ENCODE measurements at regions not wholly inside any gene's neighbourhood (a gene's known extent, or its start where the extent isn't known, plus 50 kb on each side); places are given as distances from the start of the nearest gene placed in this dataset.

GRCh38 chr2:150127346-150127990 lies 360.0 kb downstream of the RND3 start:
- WGBS (ENCODE audit: insufficient coverage, low lambda C conversion rate): no CpG with 5 or more reads among the region's 6 CpGs
- Histone ChIP-seq H3K4me3 (ENCODE audit: low read length) (no peak overlapping the region), H3K4me1 (ENCODE audit: control insufficient read depth, insufficient read depth, low read length) (peaks cover 8% of the 10 kb centered on the region), H3K36me3 (ENCODE audit: control insufficient read depth, insufficient read depth, low read length) (no peaks in the 10 kb centered on the region), H3K27me3 (ENCODE audit: control insufficient read depth, insufficient read depth, low read length) (no peaks in the 10 kb centered on the region), H3K27ac (ENCODE audit: low read length) (no peak overlapping the region), H3K9me3 (ENCODE audit: control insufficient read depth, low read depth, low read length) (no peaks in the 10 kb centered on the region)
- peak in 1 of 2 donors; percentile 41 for DNase-seq

- H3K36me3 ChIP-seq (ENCODE audit: control insufficient read depth, insufficient read depth, low read length): no peaks in the 10 kb centered on the region
- DNase-seq: no peak
- H3K27ac ChIP-seq (ENCODE audit: low read length): no peak overlapping the region
- peaks cover 8% of the 10 kb centered on the region for H3K4me1 ChIP-seq (ENCODE audit: control insufficient read depth, insufficient read depth, low read length)
- WGBS (ENCODE audit: insufficient coverage, low lambda C conversion rate): 100% methylated on average over 1 of the region's 2 CpGs
- no peak overlapping the region for H3K4me3 ChIP-seq (ENCODE audit: low read length)
- no peaks in the 10 kb centered on the region for H3K27me3 ChIP-seq (ENCODE audit: control insufficient read depth, insufficient read depth, low read length)
- H3K9me3 ChIP-seq (ENCODE audit: control insufficient read depth, low read depth, low read length): no peaks in the 10 kb centered on the region
Measured at GRCh38 chr2:150126839-150127238, 360.6 kb downstream of the RND3 start.

- Histone ChIP-seq H3K27ac (ENCODE audit: low read length) (no peak overlapping the region), H3K4me3 (ENCODE audit: low read length) (no peak overlapping the region), H3K27me3 (ENCODE audit: control insufficient read depth, insufficient read depth, low read length) (no peaks in the 10 kb centered on the region), H3K36me3 (ENCODE audit: control insufficient read depth, insufficient read depth, low read length) (no peaks in the 10 kb centered on the region), H3K9me3 (ENCODE audit: control insufficient read depth, low read depth, low read length) (no peaks in the 10 kb centered on the region), H3K4me1 (ENCODE audit: control insufficient read depth, insufficient read depth, low read length) (peaks cover 8% of the 10 kb centered on the region)
- 100% methylated on average over 1 of the region's 7 CpGs for WGBS (ENCODE audit: insufficient coverage, low lambda C conversion rate)
- no peak for DNase-seq
Measured at GRCh38 chr2:150126143-150126740, 361.2 kb downstream of the RND3 start.

- DNase-seq: peak in 1 of 2 donors; percentile 18
- no peak overlapping the region for H3K4me3 ChIP-seq (ENCODE audit: low read length)
- no peak overlapping the region for H3K27ac ChIP-seq (ENCODE audit: low read length)
- H3K9me3 ChIP-seq (ENCODE audit: control insufficient read depth, low read depth, low read length): no peaks in the 10 kb centered on the region
- peaks cover 8% of the 10 kb centered on the region for H3K4me1 ChIP-seq (ENCODE audit: control insufficient read depth, insufficient read depth, low read length)
- WGBS (ENCODE audit: insufficient coverage, low lambda C conversion rate): no CpG with 5 or more reads among the region's 9 CpGs
- H3K36me3 ChIP-seq (ENCODE audit: control insufficient read depth, insufficient read depth, low read length): no peaks in the 10 kb centered on the region
- H3K27me3 ChIP-seq (ENCODE audit: control insufficient read depth, insufficient read depth, low read length): no peaks in the 10 kb centered on the region
Measured at GRCh38 chr2:150125708-150126107, 361.8 kb downstream of the RND3 start.

- Histone ChIP-seq H3K27ac (ENCODE audit: low read length) (no peak overlapping the region), H3K9me3 (ENCODE audit: control insufficient read depth, low read depth, low read length) (no peaks in the 10 kb centered on the region), H3K4me3 (ENCODE audit: low read length) (no peak overlapping the region), H3K36me3 (ENCODE audit: control insufficient read depth, insufficient read depth, low read length) (no peaks in the 10 kb centered on the region), H3K4me1 (ENCODE audit: control insufficient read depth, insufficient read depth, low read length) (peaks cover 8% of the 10 kb centered on the region), H3K27me3 (ENCODE audit: control insufficient read depth, insufficient read depth, low read length) (no peaks in the 10 kb centered on the region)
- no peak for DNase-seq
- no CpG with 5 or more reads among the region's 5 CpGs for WGBS (ENCODE audit: insufficient coverage, low lambda C conversion rate)
Measured at GRCh38 chr2:150125188-150125587, 362.3 kb downstream of the RND3 start.

GRCh38 chr2:150124739-150125138 lies 362.7 kb downstream of the RND3 start:
- no peak for DNase-seq
- no peaks in the 10 kb centered on the region for H3K27me3 ChIP-seq (ENCODE audit: control insufficient read depth, insufficient read depth, low read length)
- H3K9me3 ChIP-seq (ENCODE audit: control insufficient read depth, low read depth, low read length): no peaks in the 10 kb centered on the region
- no peak overlapping the region for H3K4me3 ChIP-seq (ENCODE audit: low read length)
- peaks cover 8% of the 10 kb centered on the region for H3K4me1 ChIP-seq (ENCODE audit: control insufficient read depth, insufficient read depth, low read length)
- H3K27ac ChIP-seq (ENCODE audit: low read length): no peak overlapping the region
- no peaks in the 10 kb centered on the region for H3K36me3 ChIP-seq (ENCODE audit: control insufficient read depth, insufficient read depth, low read length)

GRCh38 chr2:150122871-150123613 lies 364.4 kb downstream of the RND3 start:
- H3K36me3 ChIP-seq (ENCODE audit: control insufficient read depth, insufficient read depth, low read length): no peaks in the 10 kb centered on the region
- H3K4me1 ChIP-seq (ENCODE audit: control insufficient read depth, insufficient read depth, low read length): peaks cover 8% of the 10 kb centered on the region
- DNase-seq: no peak
- H3K4me3 ChIP-seq (ENCODE audit: low read length): no peak overlapping the region
- no peaks in the 10 kb centered on the region for H3K9me3 ChIP-seq (ENCODE audit: control insufficient read depth, low read depth, low read length)
- no peak overlapping the region for H3K27ac ChIP-seq (ENCODE audit: low read length)
- WGBS (ENCODE audit: insufficient coverage, low lambda C conversion rate): no CpG with 5 or more reads among the region's 2 CpGs
- no peaks in the 10 kb centered on the region for H3K27me3 ChIP-seq (ENCODE audit: control insufficient read depth, insufficient read depth, low read length)

GRCh38 chr2:150122156-150122555 lies 365.3 kb downstream of the RND3 start:
- H3K4me3 ChIP-seq (ENCODE audit: low read length): no peak overlapping the region
- H3K27ac ChIP-seq (ENCODE audit: low read length): no peak overlapping the region
- H3K36me3 ChIP-seq (ENCODE audit: control insufficient read depth, insufficient read depth, low read length): no peaks in the 10 kb centered on the region
- no peaks in the 10 kb centered on the region for H3K27me3 ChIP-seq (ENCODE audit: control insufficient read depth, insufficient read depth, low read length)
- no peak for DNase-seq
- no peaks in the 10 kb centered on the region for H3K9me3 ChIP-seq (ENCODE audit: control insufficient read depth, low read depth, low read length)
- H3K4me1 ChIP-seq (ENCODE audit: control insufficient read depth, insufficient read depth, low read length): peaks cover 5% of the 10 kb centered on the region
- WGBS (ENCODE audit: insufficient coverage, low lambda C conversion rate): 100% methylated on average over 2 of the region's 3 CpGs

GRCh38 chr2:150120326-150120955 lies 367.0 kb downstream of the RND3 start:
- Histone ChIP-seq H3K9me3 (ENCODE audit: control insufficient read depth, low read depth, low read length) (no peaks in the 10 kb centered on the region), H3K36me3 (ENCODE audit: control insufficient read depth, insufficient read depth, low read length) (no peaks in the 10 kb centered on the region), H3K4me3 (ENCODE audit: low read length) (no peak overlapping the region), H3K27me3 (ENCODE audit: control insufficient read depth, insufficient read depth, low read length) (no peaks in the 10 kb centered on the region), H3K4me1 (ENCODE audit: control insufficient read depth, insufficient read depth, low read length) (no peaks in the 10 kb centered on the region), H3K27ac (ENCODE audit: low read length) (no peak overlapping the region)
- no peak for DNase-seq
- WGBS (ENCODE audit: insufficient coverage, low lambda C conversion rate): 73% methylated on average over 3 of the region's 11 CpGs

- H3K4me3 ChIP-seq (ENCODE audit: low read length): no peak overlapping the region
- no peaks in the 10 kb centered on the region for H3K4me1 ChIP-seq (ENCODE audit: control insufficient read depth, insufficient read depth, low read length)
- no peaks in the 10 kb centered on the region for H3K9me3 ChIP-seq (ENCODE audit: control insufficient read depth, low read depth, low read length)
- no peak overlapping the region for H3K27ac ChIP-seq (ENCODE audit: low read length)
- no peaks in the 10 kb centered on the region for H3K36me3 ChIP-seq (ENCODE audit: control insufficient read depth, insufficient read depth, low read length)
- WGBS (ENCODE audit: insufficient coverage, low lambda C conversion rate): 60% methylated on average over 1 of the region's 3 CpGs
- DNase-seq: no peak
- no peaks in the 10 kb centered on the region for H3K27me3 ChIP-seq (ENCODE audit: control insufficient read depth, insufficient read depth, low read length)
Measured at GRCh38 chr2:150119819-150120218, 367.6 kb downstream of the RND3 start.
